GM19023 (cell line): ENCODE measurements at regions not wholly inside any gene's neighbourhood (a gene's known extent, or its start where the extent isn't known, plus 50 kb on each side); places are given as distances from the start of the nearest gene placed in this dataset.
"Not testable (repeated sequence)": the region's sequence is repeated elsewhere in the genome, so short reads cannot be mapped to it uniquely, and the experiment has no call there.

Experiments
- ATAC-seq: cut with Tn5 transposase; IDR thresholded peaks from one replicate; pipeline ENCODE4 v1.9.1; 2021; ENCODE audit warnings: mild to moderate bottlenecking, moderate library complexity; ENCODE audit not compliant: unreplicated experiment

GRCh38 chr13:81375709-81376108 lies 1034.8 kb upstream of the SPRY2 start:
- no peak for ATAC-seq

- not testable (repeated sequence) for ATAC-seq
Observed at GRCh38 chr13:81362711-81363110, 1021.8 kb upstream of the SPRY2 start.

DNA sequence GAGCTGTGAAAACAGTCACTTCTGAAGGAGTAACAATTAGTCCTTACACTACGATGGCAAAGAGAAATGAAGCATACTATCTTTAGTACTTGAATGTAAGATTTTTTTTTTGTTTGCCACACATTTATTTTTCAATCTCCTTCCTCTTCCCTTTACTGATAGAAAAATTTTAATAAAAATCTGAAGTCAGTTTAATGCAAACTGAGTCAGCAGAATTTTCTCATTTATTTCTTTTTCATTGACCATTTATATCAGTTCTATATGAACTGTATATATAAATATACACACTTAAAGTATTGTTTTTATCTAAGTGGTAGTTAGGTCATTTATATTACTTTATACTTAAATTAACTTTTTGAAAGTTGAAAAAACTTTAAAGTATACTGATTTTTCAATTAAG lies 1009.1 kb upstream of the SPRY2 start:
- ATAC-seq, result no peak

GRCh38 chr13:81340118-81341069 lies 999.5 kb upstream of the SPRY2 start:
- ATAC-seq, result not testable (repeated sequence)

- not testable (repeated sequence) for ATAC-seq
Observed at GRCh38 chr13:81339666-81340065, 998.7 kb upstream of the SPRY2 start.

- ATAC-seq, result no peak
Observed at GRCh38 chr13:81334481-81334880, 993.6 kb upstream of the SPRY2 start.

DNA sequence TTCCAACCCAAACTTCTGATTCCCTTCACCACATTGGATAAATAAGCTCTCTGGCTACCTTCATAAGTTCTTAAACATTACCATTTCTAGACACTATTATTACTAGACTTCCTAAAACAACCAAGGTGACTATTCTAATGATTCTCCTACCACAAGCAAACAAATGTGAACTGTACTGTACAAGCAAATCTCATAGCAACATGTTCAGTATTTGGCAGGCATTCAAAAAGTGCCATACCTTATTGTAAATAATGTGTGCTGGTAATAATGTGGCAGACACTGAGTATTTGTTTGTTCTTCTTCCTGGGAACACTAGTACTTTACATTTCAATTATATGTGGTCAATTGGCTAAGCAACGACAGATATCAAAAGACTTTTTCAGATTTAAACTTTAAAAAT lies 986.0 kb upstream of the SPRY2 start:
- no peak for ATAC-seq

- ATAC-seq, result no peak
Observed at GRCh38 chr13:81320516-81320915, 979.6 kb upstream of the SPRY2 start.

- ATAC-seq, result no peak
Observed at GRCh38 chr13:81319351-81319750, 978.4 kb upstream of the SPRY2 start.

DNA sequence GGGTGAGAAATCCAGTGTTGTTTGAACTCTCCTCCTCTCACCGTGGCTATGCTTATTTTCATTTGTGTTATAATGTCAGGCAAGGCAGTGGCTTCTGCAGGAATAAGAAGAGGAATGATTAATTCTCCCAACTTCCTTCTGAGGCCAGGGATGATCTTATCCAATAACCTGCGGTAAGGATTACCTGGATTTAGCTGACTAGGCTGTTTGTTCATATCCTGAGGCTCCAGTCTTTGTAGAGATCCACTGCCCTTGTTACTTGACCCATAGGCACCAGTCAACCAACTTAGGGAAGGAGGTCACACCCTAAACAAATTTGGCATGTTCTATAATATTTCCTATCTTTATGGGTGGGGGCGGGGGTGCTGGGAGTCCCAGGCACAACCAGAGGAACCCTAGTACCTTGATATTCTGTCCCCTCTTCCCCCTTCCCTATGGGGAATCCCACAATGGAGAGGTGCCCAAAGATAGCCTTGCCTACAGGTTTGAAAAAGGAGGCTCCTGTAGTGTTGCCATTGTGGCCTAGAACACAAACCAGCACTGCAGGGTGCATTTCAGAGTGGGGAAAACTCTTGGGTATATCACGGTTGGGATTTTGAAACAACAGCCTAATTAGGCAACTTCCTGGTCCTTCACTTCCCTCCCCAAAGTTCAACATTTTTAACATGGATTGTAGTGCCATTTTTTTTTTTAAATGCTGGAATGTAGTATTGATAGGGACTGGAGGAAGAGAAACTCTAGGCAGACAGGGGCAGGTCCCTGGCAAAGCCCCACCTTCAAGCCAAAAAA lies 977.5 kb upstream of the SPRY2 start:
- ATAC-seq, result no peak

DNA sequence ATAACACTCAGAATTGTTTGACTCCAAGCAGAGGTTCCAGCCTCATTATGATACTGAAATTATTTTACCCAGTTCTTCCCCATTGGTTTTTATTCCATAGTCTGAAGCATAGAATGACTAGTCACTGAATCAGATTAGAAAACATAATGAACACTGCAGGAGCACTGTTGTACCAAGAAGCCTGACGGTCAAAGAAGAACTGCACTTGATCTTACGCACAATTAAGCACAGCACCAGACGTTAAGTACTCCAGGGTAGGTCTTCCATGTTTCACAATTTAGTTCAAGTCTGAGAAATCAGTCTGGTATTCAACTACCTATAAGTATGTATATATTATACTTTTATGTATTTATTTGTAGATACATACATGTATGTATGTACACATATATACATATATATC lies 973.5 kb upstream of the SPRY2 start:
- ATAC-seq, result no peak

- ATAC-seq, result no peak
Observed at GRCh38 chr13:81305928-81306327, 965.0 kb upstream of the SPRY2 start.

GRCh38 chr13:81304121-81304659 lies 963.3 kb upstream of the SPRY2 start:
- ATAC-seq, result no peak

- ATAC-seq, result no peak
Observed at GRCh38 chr13:81302677-81303076, 961.8 kb upstream of the SPRY2 start.

- no peak for ATAC-seq
Observed at GRCh38 chr13:81302125-81302524, 961.2 kb upstream of the SPRY2 start.

DNA sequence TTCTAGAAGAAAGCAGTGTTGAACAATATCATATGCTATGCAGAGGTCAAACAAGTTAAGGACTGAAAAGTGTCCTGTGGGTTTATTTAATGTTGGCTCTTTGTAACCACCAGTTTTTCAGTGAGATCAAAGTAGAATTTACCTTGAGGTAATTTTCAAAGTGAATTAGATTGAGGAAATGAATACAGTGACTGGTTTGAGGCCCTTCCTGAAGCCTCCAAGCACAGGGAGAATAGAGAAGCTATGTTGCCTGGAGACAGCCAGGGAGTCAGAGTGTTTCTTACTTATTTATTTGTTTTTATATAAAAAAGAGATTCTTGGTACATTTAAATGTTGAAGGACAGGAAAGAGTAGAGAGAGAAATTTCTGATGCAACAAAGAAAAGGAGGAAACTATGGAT lies 954.3 kb upstream of the SPRY2 start:
- no peak for ATAC-seq

- ATAC-seq, result no peak
Observed at GRCh38 chr13:81293594-81294164, 952.8 kb upstream of the SPRY2 start.

DNA sequence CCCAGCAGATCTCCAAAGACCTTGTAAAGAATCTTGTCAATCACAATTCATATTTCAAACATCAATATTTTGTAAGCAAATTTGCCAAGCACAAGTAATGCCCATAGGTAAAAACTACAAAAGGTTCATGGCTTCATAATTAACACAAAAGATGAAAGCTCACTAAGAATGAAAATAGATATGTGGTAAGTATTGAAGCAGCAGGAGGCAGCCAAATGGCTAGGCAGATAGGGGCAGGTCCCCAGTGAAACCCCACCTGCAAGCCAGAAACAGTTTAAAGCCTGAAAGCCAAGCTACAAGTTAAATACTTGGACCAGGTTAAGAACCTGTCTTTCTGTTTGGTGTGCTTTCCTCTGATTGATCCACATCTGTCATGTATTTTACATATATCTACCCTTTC lies 942.6 kb upstream of the SPRY2 start:
- no peak for ATAC-seq

DNA sequence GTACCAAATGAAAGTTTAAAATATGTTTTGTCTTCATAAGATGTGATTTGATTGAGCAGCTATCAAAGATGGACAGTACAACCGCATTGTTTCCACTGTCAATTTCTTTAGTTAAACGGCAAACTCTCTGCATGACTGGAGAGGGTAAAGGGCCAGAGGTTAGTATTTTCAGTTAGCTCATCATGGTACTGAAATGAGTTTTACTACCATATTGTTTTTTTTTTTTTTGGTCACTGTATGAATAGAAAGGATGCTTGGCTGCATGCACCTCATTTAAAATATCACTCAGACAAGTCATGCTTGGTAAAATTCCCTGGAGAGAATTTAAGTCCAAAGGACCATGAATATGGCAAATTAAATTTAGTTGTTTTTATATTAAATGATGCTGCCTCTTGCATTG lies 942.1 kb upstream of the SPRY2 start:
- no peak for ATAC-seq

DNA sequence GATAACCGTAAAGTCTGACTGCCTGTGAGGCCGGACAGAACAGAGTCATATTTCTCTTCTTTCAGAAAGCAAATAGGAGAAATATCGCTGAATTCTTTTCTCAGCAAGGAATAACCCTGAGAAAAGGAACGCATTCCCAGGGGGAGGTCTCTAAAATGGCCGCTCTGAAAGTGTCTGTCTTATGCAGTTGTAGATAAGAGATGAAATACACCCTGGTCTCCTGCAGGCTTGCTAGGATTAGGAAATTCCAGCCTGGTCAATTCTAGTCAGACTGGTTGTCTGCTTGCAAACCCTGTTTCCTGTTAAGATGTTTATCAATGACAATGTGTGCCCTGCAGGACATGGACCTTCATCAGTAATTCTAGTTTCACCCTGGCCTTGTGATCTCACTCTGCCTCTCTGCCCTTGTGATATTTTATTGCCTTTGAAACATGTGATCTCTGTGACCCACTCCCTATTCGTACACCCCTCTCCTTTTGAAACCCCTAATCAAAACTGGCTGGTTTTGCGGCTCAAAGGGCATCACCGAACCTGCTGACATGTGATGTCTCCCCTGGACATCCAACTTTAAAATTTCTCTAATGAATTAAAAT lies 934.8 kb upstream of the SPRY2 start:
- no peak for ATAC-seq

GRCh38 chr13:81247711-81248110 lies 906.8 kb upstream of the SPRY2 start:
- ATAC-seq, result no peak
